ENCODE measurements at regions not wholly inside any gene's neighbourhood (a gene's known extent, or its start where the extent isn't known, plus 50 kb on each side); places are given as distances from the start of the nearest gene placed in this dataset.

DNA sequence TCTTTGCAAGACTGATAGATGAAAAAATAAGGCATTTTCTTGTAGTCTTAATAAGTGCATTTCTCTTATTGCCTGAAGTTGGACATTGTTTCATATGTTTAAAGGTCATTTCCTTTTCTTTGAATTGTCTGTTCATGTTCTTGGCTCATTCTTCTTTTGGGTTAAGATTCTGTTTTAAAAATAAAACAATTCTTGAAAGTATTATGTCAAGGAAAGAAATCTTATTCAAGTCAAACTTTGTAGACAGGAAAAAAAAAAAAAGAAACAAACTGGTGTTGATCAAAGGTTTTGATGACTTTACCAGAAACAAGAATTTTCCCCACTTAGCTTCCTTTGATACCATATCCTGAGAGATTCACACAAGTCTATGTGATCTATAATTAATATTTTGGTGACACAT lies 132.9 kb upstream of the AADACL2 start:
- no peak overlapping the region for H3K4me3 ChIP-seq (ENCODE audit: insufficient read depth, low read length)
- no peaks in the 10 kb centered on the region for H3K27me3 ChIP-seq (ENCODE audit: insufficient read depth, low read length)
- no peaks in the 10 kb centered on the region for H3K36me3 ChIP-seq (ENCODE audit: insufficient read depth, low read length)
- H2AFZ ChIP-seq (ENCODE audit: low read length): no peak overlapping the region
- no peaks in the 10 kb centered on the region for H3K9me3 ChIP-seq (ENCODE audit: low read depth, low read length)
- DNase-seq (ENCODE audit: insufficient read length, low spot score, missing footprints): no peak
- H3K4me2 ChIP-seq (ENCODE audit: insufficient read depth, low read length): no peak overlapping the region
- H3K79me2 ChIP-seq (ENCODE audit: insufficient read depth, low read length): no peaks in the 10 kb centered on the region
- TF ChIP-seq, protein P1, sequence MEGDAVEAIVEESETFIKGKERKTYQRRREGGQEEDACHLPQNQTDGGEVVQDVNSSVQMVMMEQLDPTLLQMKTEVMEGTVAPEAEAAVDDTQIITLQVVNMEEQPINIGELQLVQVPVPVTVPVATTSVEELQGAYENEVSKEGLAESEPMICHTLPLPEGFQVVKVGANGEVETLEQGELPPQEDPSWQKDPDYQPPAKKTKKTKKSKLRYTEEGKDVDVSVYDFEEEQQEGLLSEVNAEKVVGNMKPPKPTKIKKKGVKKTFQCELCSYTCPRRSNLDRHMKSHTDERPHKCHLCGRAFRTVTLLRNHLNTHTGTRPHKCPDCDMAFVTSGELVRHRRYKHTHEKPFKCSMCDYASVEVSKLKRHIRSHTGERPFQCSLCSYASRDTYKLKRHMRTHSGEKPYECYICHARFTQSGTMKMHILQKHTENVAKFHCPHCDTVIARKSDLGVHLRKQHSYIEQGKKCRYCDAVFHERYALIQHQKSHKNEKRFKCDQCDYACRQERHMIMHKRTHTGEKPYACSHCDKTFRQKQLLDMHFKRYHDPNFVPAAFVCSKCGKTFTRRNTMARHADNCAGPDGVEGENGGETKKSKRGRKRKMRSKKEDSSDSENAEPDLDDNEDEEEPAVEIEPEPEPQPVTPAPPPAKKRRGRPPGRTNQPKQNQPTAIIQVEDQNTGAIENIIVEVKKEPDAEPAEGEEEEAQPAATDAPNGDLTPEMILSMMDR (IDR thresholded peaks at IDR 0.05; ENCODE audit: extremely low read depth, low read depth, low read length): no peak
- no peaks in the 10 kb centered on the region for H4K20me1 ChIP-seq (ENCODE audit: insufficient read depth, low read length)
- no peak overlapping the region for H3K27ac ChIP-seq (ENCODE audit: low read depth, low read length)
- no peaks in the 10 kb centered on the region for H3K4me1 ChIP-seq (ENCODE audit: insufficient read depth, low read length)

DNA sequence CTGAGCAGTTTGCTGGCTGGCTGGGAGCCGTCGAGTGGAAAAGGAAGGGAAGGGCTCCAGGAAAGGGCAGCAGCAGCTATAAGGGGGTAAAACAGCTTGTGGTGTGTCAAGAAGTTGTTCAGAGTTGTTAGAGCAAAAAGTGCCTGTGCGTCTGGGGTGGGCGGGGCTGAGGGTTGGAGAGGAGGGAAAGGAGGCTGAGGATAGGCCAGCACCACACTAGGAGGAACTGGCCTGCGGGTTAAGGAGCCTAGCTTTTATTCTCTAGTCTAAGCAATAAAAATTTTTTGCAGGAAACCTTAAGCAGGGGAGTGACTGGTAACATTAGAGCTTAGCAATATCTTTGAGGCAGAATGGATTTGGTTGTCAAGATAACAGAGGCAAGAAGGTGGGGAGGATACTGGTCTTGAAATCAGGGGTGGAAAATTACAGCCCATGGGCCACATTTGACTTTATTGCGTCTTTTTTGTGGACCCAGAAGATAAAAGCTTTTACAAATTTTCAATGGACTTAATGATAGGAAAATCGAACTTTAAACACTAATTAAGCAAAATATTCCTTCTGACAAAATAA lies 134.5 kb upstream of the AADACL2 start:
- Histone ChIP-seq H2AFZ (ENCODE audit: low read length) (no peak overlapping the region), H3K79me2 (ENCODE audit: insufficient read depth, low read length) (no peaks in the 10 kb centered on the region), H3K36me3 (ENCODE audit: insufficient read depth, low read length) (no peaks in the 10 kb centered on the region), H3K9me3 (ENCODE audit: low read depth, low read length) (no peaks in the 10 kb centered on the region), H3K4me2 (ENCODE audit: insufficient read depth, low read length) (no peak overlapping the region), H3K27me3 (ENCODE audit: insufficient read depth, low read length) (no peaks in the 10 kb centered on the region), H3K27ac (ENCODE audit: low read depth, low read length) (no peak overlapping the region), H3K4me1 (ENCODE audit: insufficient read depth, low read length) (no peaks in the 10 kb centered on the region), H4K20me1 (ENCODE audit: insufficient read depth, low read length) (no peaks in the 10 kb centered on the region), H3K4me3 (ENCODE audit: insufficient read depth, low read length) (no peak overlapping the region)
- TF ChIP-seq, protein P1 (IDR thresholded peaks at IDR 0.05; ENCODE audit: extremely low read depth, low read depth, low read length): no peak
- no peak for DNase-seq (ENCODE audit: insufficient read length, low spot score, missing footprints)

DNA sequence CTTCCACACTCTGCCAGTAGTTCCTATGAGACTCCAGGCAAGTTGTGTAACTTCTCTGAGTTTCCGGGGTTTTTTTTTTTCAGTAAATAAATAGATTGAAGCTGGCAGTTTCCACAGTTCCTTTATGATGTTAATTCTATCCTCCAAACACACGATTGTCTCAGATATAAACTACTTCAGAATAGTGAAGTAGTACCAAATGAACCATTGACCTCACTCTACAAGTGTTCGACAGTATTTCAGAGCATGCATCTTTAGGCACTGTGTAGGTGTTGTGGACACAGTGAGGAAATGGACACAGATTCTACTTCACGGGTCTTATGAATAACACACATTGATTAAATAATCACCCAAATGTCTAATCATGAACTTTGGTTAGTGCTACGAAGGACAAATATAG lies 136.1 kb upstream of the IGSF10 start:
- Histone ChIP-seq H3K27me3 (ENCODE audit: insufficient read depth, low read length) (no peaks in the 10 kb centered on the region), H3K4me2 (ENCODE audit: insufficient read depth, low read length) (no peak overlapping the region), H3K4me1 (ENCODE audit: insufficient read depth, low read length) (no peaks in the 10 kb centered on the region), H3K27ac (ENCODE audit: low read depth, low read length) (no peak overlapping the region), H3K79me2 (ENCODE audit: insufficient read depth, low read length) (no peaks in the 10 kb centered on the region), H3K36me3 (ENCODE audit: insufficient read depth, low read length) (no peaks in the 10 kb centered on the region), H4K20me1 (ENCODE audit: insufficient read depth, low read length) (no peaks in the 10 kb centered on the region), H3K9me3 (ENCODE audit: low read depth, low read length) (no peaks in the 10 kb centered on the region), H2AFZ (ENCODE audit: low read length) (no peak overlapping the region), H3K4me3 (ENCODE audit: insufficient read depth, low read length) (no peak overlapping the region)
- TF ChIP-seq, protein P1 (IDR thresholded peaks at IDR 0.05; ENCODE audit: extremely low read depth, low read depth, low read length): no peak
- DNase-seq (ENCODE audit: insufficient read length, low spot score, missing footprints): no peak

DNA sequence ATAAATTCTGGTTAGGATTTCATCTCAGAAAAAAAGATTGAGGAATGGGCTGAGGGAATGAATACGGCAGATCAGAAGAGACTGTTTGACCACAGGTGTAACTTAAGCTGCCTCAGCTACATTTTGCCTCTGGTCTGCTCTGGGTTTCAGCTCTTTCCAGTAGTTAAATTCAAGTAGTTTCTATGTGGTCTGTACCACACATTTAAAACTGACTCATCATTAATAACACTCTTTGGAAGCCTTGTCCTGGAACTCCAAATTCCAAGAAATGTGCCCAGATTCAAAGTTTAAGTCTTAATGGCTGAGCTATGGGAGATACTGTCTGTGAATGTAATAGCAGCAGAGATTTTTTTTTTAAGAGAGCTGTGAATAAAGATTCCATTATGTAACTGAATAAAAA lies 133.1 kb upstream of the IGSF10 start:
- H3K79me2 ChIP-seq (ENCODE audit: insufficient read depth, low read length): no peaks in the 10 kb centered on the region
- H3K4me1 ChIP-seq (ENCODE audit: insufficient read depth, low read length): no peaks in the 10 kb centered on the region
- no peaks in the 10 kb centered on the region for H4K20me1 ChIP-seq (ENCODE audit: insufficient read depth, low read length)
- no peak overlapping the region for H3K4me2 ChIP-seq (ENCODE audit: insufficient read depth, low read length)
- DNase-seq (ENCODE audit: insufficient read length, low spot score, missing footprints): peak; percentile 8
- no peak overlapping the region for H3K4me3 ChIP-seq (ENCODE audit: insufficient read depth, low read length)
- H3K9me3 ChIP-seq (ENCODE audit: low read depth, low read length): no peaks in the 10 kb centered on the region
- no peaks in the 10 kb centered on the region for H3K36me3 ChIP-seq (ENCODE audit: insufficient read depth, low read length)
- no peak overlapping the region for H3K27ac ChIP-seq (ENCODE audit: low read depth, low read length)
- no peaks in the 10 kb centered on the region for H3K27me3 ChIP-seq (ENCODE audit: insufficient read depth, low read length)
- H2AFZ ChIP-seq (ENCODE audit: low read length): no peak overlapping the region
- TF ChIP-seq, protein P1 (IDR thresholded peaks at IDR 0.05; ENCODE audit: extremely low read depth, low read depth, low read length): no peak

All from osteoblast (primary cell).